Endothelial cell (in vitro differentiated cells): ENCODE measurements at regions not wholly inside any gene's neighbourhood (a gene's known extent, or its start where the extent isn't known, plus 50 kb on each side); places are given as distances from the start of the nearest gene placed in this dataset.
"Not testable (repeated sequence)": the region's sequence is repeated elsewhere in the genome, so short reads cannot be mapped to it uniquely, and the experiment has no call there.

ENCODE experiments used
- DNase-seq: peaks from one replicate; pipeline ENCODE4 v3.0.0; 2021; ENCODE audit warnings: low spot score
- H3K27ac Mint-ChIP-seq: one replicate; pipeline ENCODE4 v1.8.0; 2021; ENCODE audit warnings: mixed read lengths, inconsistent platforms; ENCODE audit not compliant: unreplicated experiment
- H3K27me3 Mint-ChIP-seq: one replicate; pipeline ENCODE4 v1.8.0; 2021; ENCODE audit warnings: mild to moderate bottlenecking, moderate library complexity, mixed read lengths, inconsistent platforms; ENCODE audit not compliant: unreplicated experiment
- H3K36me3 Mint-ChIP-seq: one replicate; pipeline ENCODE4 v1.8.0; 2021; ENCODE audit warnings: mild to moderate bottlenecking, low read depth, mixed read lengths, inconsistent platforms; ENCODE audit not compliant: unreplicated experiment
- H3K4me1 Mint-ChIP-seq: one replicate; pipeline ENCODE4 v1.8.0; 2021; ENCODE audit warnings: mild to moderate bottlenecking, mixed read lengths, inconsistent platforms; ENCODE audit not compliant: unreplicated experiment
- H3K4me3 Mint-ChIP-seq: one replicate; pipeline ENCODE4 v1.8.0; 2021; ENCODE audit warnings: mild to moderate bottlenecking, mixed read lengths, inconsistent platforms; ENCODE audit not compliant: unreplicated experiment
- H3K9me3 Mint-ChIP-seq: one replicate; pipeline ENCODE4 v1.8.0; 2021; ENCODE audit warnings: mixed read lengths, inconsistent platforms; ENCODE audit not compliant: unreplicated experiment
- CTCF ChIP-seq: fragments of 200-600 bp; sonication (generic); IDR thresholded peaks from one replicate; pipeline ENCODE4 v1.5.0; 2021; ENCODE audit warnings: antibody characterized with exemption; ENCODE audit not compliant: unreplicated experiment

GRCh38 chr5:56633950-56634349 lies 181.4 kb upstream of the MAP3K1 start:
- H3K36me3 Mint-ChIP-seq, result no peaks in the 10 kb centered on the region
- H3K4me1 Mint-ChIP-seq, result peaks cover 3% of the 10 kb centered on the region
- peaks cover 3% of the 10 kb centered on the region for H3K27me3 Mint-ChIP-seq
- no peak overlapping the region for H3K4me3 Mint-ChIP-seq
- DNase-seq, result no peak
- H3K27ac Mint-ChIP-seq, result no peak overlapping the region
- no peak for TF ChIP-seq CTCF
- H3K9me3 Mint-ChIP-seq, result peaks cover 4% of the 10 kb centered on the region

- H3K4me3 Mint-ChIP-seq, result no peak overlapping the region
- H3K27ac Mint-ChIP-seq, result no peak overlapping the region
- H3K27me3 Mint-ChIP-seq, result peaks cover 3% of the 10 kb centered on the region
- TF ChIP-seq CTCF, result no peak
- H3K4me1 Mint-ChIP-seq, result peaks cover 3% of the 10 kb centered on the region
- no peak for DNase-seq
- H3K9me3 Mint-ChIP-seq, result peaks cover 4% of the 10 kb centered on the region
- H3K36me3 Mint-ChIP-seq, result peaks cover 4% of the 10 kb centered on the region
These were observed 182.4 kb upstream of the MAP3K1 start for GRCh38 chr5:56632939-56633338.

- no peak for DNase-seq
- Mint-ChIP-seq H3K4me1 (peaks cover 3% of the 10 kb centered on the region), H3K4me3 (no peak overlapping the region), H3K27me3 (peaks cover 3% of the 10 kb centered on the region), H3K9me3 (peaks cover 4% of the 10 kb centered on the region), H3K36me3 (peaks cover 4% of the 10 kb centered on the region), H3K27ac (no peak overlapping the region)
- no peak for TF ChIP-seq CTCF
These were observed 183.2 kb upstream of the MAP3K1 start for GRCh38 chr5:56632199-56632598.

GRCh38 chr5:56631719-56632118 lies 183.6 kb upstream of the MAP3K1 start:
- TF ChIP-seq CTCF, result no peak
- no peak for DNase-seq
- Mint-ChIP-seq H3K4me3 (no peak overlapping the region), H3K9me3 (peaks cover 4% of the 10 kb centered on the region), H3K27me3 (peaks cover 3% of the 10 kb centered on the region), H3K4me1 (peaks cover 3% of the 10 kb centered on the region), H3K27ac (no peak overlapping the region), H3K36me3 (peaks cover 4% of the 10 kb centered on the region)

GRCh38 chr5:56628616-56629015 lies 186.7 kb upstream of the MAP3K1 start:
- not testable (repeated sequence) for H3K27ac Mint-ChIP-seq, H3K9me3 Mint-ChIP-seq, H3K4me1 Mint-ChIP-seq, H3K4me3 Mint-ChIP-seq, H3K36me3 Mint-ChIP-seq, DNase-seq, H3K27me3 Mint-ChIP-seq

GRCh38 chr5:56625541-56625940 lies 189.8 kb upstream of the MAP3K1 start:
- DNase-seq, result no peak

More at GRCh38 chr5:56625541-56625940, 189.8 kb upstream of the MAP3K1 start:
- peaks cover 4% of the 10 kb centered on the region for H3K36me3 Mint-ChIP-seq
- no peaks in the 10 kb centered on the region for H3K4me1 Mint-ChIP-seq
- peaks cover 4% of the 10 kb centered on the region for H3K9me3 Mint-ChIP-seq
- peaks cover 3% of the 10 kb centered on the region for H3K27me3 Mint-ChIP-seq
- no peak overlapping the region for H3K4me3 Mint-ChIP-seq
- no peak for TF ChIP-seq CTCF
- H3K27ac Mint-ChIP-seq, result no peak overlapping the region
